Large intestine (tissue), 3 donors: ENCODE measurements at regions not wholly inside any gene's neighbourhood (a gene's known extent, or its start where the extent isn't known, plus 50 kb on each side); places are given as distances from the start of the nearest gene placed in this dataset.
A peak's percentile ranks its signal among the peaks of the same experiment; 100 is the strongest.

Experiments
- DNase-seq, 2 donors: peaks; one replicate each; pipeline versions ENCODE4 v3.0.0 to v3.0.0-alpha.2; 2013
- H3K27ac ChIP-seq: one replicate; pipeline ENCODE4 v1.5.1; 2013; ENCODE audit warnings: low read length
- H3K27me3 ChIP-seq: 2 replicates; pipeline ENCODE4 v1.6.1; 2013; ENCODE audit warnings: low read length; ENCODE audit not compliant: control insufficient read depth, insufficient read depth
- H3K36me3 ChIP-seq: 2 replicates; pipeline ENCODE4 v1.6.1; 2013; ENCODE audit warnings: low read length; ENCODE audit not compliant: control insufficient read depth, insufficient read depth
- H3K4me1 ChIP-seq: one replicate; pipeline ENCODE4 v1.6.1; 2013; ENCODE audit warnings: low read length; ENCODE audit not compliant: control insufficient read depth, insufficient read depth
- H3K4me3 ChIP-seq: one replicate; pipeline ENCODE4 v1.5.1; 2013; ENCODE audit warnings: low read length
- H3K9me3 ChIP-seq: one replicate; pipeline ENCODE4 v1.6.1; 2013; ENCODE audit warnings: mild to moderate bottlenecking, low read depth, low read length, moderate library complexity; ENCODE audit not compliant: control insufficient read depth
- WGBS: methylation state at CpG from one replicate; pipeline ENCODE4 v1.1.5; 2013; ENCODE audit warnings: low lambda C conversion rate; ENCODE audit not compliant: insufficient coverage; 5-methylcytosine and 5-hydroxymethylcytosine counted together

- peaks cover 22% of the 10 kb centered on the region for H3K4me1 ChIP-seq
- no peak overlapping the region for H3K4me3 ChIP-seq
- H3K9me3 ChIP-seq = no peaks in the 10 kb centered on the region
- no peak for DNase-seq
- no CpG with 5 or more reads among the region's 5 CpGs for WGBS
- no peak overlapping the region for H3K27ac ChIP-seq
- no peaks in the 10 kb centered on the region for H3K36me3 ChIP-seq
- H3K27me3 ChIP-seq = no peaks in the 10 kb centered on the region
Measured at GRCh38 chr1:29981586-29982239, 741.7 kb downstream of the MATN1 start.

- no peaks in the 10 kb centered on the region for H3K9me3 ChIP-seq
- 89% methylated on average over 4 of the region's 4 CpGs for WGBS
Measured at GRCh38 chr1:29977550-29977949, 741.2 kb downstream of the PTPRU start.

DNA sequence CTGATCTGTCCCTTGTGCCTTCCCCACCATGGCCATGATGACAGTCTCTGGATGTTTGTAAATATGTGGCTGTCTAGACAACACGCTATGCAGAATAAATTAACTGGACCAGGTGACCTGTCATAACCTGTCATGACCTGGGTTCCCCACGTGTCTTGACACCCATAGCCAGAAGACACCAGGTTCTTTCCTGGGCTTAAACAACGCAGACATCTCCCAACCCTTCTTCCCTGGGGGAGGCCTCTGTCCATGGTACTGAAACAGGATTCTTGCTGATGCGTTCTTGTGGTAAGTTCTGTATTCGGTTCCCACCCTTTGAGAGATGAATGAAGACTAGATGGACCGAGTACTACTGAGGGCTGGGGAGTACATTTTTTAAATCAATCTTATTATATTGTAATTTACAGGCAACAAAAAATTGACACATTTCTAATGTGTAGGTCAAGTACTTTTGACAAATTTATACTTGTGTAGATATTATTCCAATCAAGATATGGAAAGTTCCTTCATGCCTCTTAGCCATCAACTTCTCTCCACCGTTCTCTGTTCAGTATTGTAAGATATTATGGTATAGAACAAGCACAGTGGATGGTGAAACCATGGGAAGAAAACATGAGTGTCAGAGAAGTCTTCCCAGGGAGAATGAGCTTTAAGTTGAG is 738.8 kb downstream of the PTPRU start:
- WGBS = no CpG with 5 or more reads among the region's 7 CpGs
- H3K27ac ChIP-seq = no peak overlapping the region
- peaks cover 4% of the 10 kb centered on the region for H3K27me3 ChIP-seq
- no peaks in the 10 kb centered on the region for H3K36me3 ChIP-seq
- no peak overlapping the region for H3K4me3 ChIP-seq
- H3K4me1 ChIP-seq = no peaks in the 10 kb centered on the region
- H3K9me3 ChIP-seq = no peaks in the 10 kb centered on the region
- peak in 1 of 2 donors; percentile 7 for DNase-seq

More at GRCh38 chr1:29977550-29977949, 741.2 kb downstream of the PTPRU start:
- no peak for DNase-seq
- no peak overlapping the region for H3K27ac ChIP-seq
- no peaks in the 10 kb centered on the region for H3K4me1 ChIP-seq
- peaks cover 2% of the 10 kb centered on the region for H3K27me3 ChIP-seq
- H3K4me3 ChIP-seq = no peak overlapping the region
- no peaks in the 10 kb centered on the region for H3K36me3 ChIP-seq

- no CpG with 5 or more reads among the region's 1 CpG for WGBS
- Histone ChIP-seq H3K9me3 (no peaks in the 10 kb centered on the region), H3K4me3 (no peak overlapping the region), H3K4me1 (no peaks in the 10 kb centered on the region), H3K27me3 (peaks cover 4% of the 10 kb centered on the region), H3K36me3 (no peaks in the 10 kb centered on the region), H3K27ac (no peak overlapping the region)
- DNase-seq = no peak
Measured at GRCh38 chr1:29974316-29974724, 738.0 kb downstream of the PTPRU start.

DNA sequence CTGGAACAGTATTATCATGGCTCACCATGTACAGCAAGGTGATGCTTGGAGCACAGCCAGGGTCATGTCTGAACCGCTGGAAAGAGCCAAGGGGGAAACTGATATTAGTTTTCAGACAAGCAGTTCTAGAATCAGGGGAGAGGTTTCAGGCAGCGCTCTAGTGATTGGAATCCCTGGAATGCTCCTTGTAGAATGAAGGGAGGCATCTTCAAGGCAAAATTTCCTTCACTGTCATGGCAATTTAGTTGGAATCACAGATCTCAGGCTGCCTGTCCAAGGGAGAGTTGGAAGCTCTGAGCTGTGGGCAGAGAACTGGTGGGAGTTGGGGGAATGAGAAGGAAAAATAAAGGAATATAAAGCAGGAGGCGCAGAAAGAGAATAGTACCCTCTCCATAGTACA is 737.1 kb downstream of the PTPRU start:
- H3K4me1 ChIP-seq = no peaks in the 10 kb centered on the region
- H3K4me3 ChIP-seq = no peak overlapping the region
- H3K9me3 ChIP-seq = no peaks in the 10 kb centered on the region
- no CpG with 5 or more reads among the region's 3 CpGs for WGBS
- H3K27ac ChIP-seq = no peak overlapping the region
- peaks cover 4% of the 10 kb centered on the region for H3K27me3 ChIP-seq
- DNase-seq = no peak
- no peaks in the 10 kb centered on the region for H3K36me3 ChIP-seq

GRCh38 chr1:29972421-29973053 is 736.2 kb downstream of the PTPRU start:
- H3K27me3 ChIP-seq = peaks cover 4% of the 10 kb centered on the region
- no peaks in the 10 kb centered on the region for H3K4me1 ChIP-seq
- H3K36me3 ChIP-seq = no peaks in the 10 kb centered on the region
- H3K27ac ChIP-seq = no peak overlapping the region
- 40% methylated on average over 2 of the region's 5 CpGs for WGBS
- no peak for DNase-seq
- no peak overlapping the region for H3K4me3 ChIP-seq
- no peaks in the 10 kb centered on the region for H3K9me3 ChIP-seq

GRCh38 chr1:29971703-29972102 is 735.4 kb downstream of the PTPRU start:
- no peaks in the 10 kb centered on the region for H3K9me3 ChIP-seq
- H3K27ac ChIP-seq = no peak overlapping the region
- no peak overlapping the region for H3K4me3 ChIP-seq
- H3K4me1 ChIP-seq = no peaks in the 10 kb centered on the region
- WGBS = no CpG with 5 or more reads among the region's 2 CpGs
- H3K27me3 ChIP-seq = peaks cover 4% of the 10 kb centered on the region
- no peak for DNase-seq
- H3K36me3 ChIP-seq = no peaks in the 10 kb centered on the region

DNA sequence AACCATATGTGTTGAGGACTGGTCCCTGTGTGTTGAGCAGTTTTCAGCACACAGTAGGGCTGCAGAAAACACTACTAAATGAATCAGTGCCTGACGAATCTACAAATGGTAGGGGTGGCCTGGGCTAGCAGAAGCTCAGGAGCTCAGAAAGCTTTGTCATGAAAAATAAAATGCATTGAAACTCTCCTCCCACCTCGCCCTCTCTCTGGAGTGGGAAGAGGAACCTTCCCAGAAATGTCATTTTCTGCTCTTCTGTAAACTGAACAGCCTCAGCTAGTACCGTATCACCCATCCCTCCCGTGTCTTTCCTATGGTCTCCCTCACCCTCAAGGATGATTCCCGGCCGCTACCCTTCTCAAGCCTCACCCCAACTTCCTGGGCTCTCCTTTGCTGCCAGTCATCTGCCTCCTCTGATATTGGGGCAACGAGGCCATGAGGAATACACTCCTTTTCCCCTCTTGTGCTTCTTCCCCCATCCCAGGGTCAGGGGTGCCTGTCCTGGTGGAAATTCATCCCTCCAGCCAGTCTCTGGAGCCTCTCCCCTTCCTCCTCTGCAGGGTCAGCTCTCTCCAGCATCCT is 734.5 kb downstream of the PTPRU start:
- H3K4me3 ChIP-seq = no peak overlapping the region
- H3K36me3 ChIP-seq = no peaks in the 10 kb centered on the region
- 93% methylated on average over 3 of the region's 7 CpGs for WGBS
- H3K9me3 ChIP-seq = no peaks in the 10 kb centered on the region
- DNase-seq = no peak
- peaks cover 10% of the 10 kb centered on the region for H3K27me3 ChIP-seq
- no peaks in the 10 kb centered on the region for H3K4me1 ChIP-seq
- H3K27ac ChIP-seq = no peak overlapping the region

DNA sequence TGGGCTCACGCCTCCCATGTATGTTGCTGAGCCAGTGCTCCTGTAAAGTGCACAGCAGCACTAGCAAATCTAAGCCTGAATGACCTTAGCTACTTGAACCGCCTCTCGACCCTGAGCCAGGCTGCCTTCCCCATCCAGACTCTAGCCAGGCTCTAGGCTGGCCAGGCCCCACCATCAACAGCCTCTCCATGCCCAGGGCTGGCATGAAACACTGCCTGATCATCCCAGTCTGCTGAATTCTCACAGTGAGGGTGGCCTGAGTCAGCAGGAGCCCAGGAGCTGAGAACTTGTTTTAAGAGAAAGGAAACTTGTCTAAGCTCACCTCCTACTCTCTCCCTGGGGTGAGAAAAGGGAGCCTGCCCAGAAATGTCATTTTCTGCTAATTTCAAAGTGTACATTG is 733.3 kb downstream of the PTPRU start:
- H3K27me3 ChIP-seq = peaks cover 10% of the 10 kb centered on the region
- no peaks in the 10 kb centered on the region for H3K36me3 ChIP-seq
- H3K4me1 ChIP-seq = no peaks in the 10 kb centered on the region
- no CpG with 5 or more reads among the region's 3 CpGs for WGBS
- DNase-seq = no peak
- H3K27ac ChIP-seq = no peak overlapping the region
- H3K4me3 ChIP-seq = no peak overlapping the region
- no peaks in the 10 kb centered on the region for H3K9me3 ChIP-seq

GRCh38 chr1:29967261-29967660 is 730.9 kb downstream of the PTPRU start:
- Histone ChIP-seq H3K9me3 (no peaks in the 10 kb centered on the region), H3K4me3 (no peak overlapping the region), H3K27me3 (peaks cover 6% of the 10 kb centered on the region), H3K27ac (no peak overlapping the region), H3K4me1 (no peaks in the 10 kb centered on the region), H3K36me3 (no peaks in the 10 kb centered on the region)
- no CpG with 5 or more reads among the region's 4 CpGs for WGBS
- no peak for DNase-seq
